ENCODE measurements at regions not wholly inside any gene's neighbourhood (a gene's known extent, or its start where the extent isn't known, plus 50 kb on each side); places are given as distances from the start of the nearest gene placed in this dataset.
A peak's percentile ranks its signal among the peaks of the same experiment; 100 is the strongest.

DNA sequence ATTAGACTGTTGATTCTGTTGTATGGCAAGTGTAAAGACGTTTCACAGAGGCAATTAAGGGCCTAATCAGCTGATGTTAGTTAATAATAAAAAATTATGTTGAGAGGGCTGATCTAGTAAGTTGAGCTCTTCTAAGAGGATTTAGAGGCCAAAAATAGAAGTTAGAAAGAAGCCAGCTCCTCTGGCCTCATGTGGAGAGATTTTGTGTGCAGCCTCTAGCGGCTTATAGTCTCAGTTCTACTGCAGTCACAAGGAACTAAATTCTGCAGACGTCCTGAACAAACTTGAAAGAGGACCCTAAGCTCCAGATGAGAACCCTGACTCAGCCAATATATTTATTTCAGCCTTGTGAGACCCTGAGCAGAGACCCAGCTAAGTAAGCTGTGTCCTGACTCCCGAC is 498.6 kb downstream of the BTBD3 start:
- Histone ChIP-seq H4K91ac (ENCODE audit: insufficient read length, low read depth, low read length) (no peak overlapping the region), H3K14ac (ENCODE audit: insufficient read depth, low read length) (no peak overlapping the region), H3T11ph (ENCODE audit: low read length) (no peak overlapping the region), H3K18ac (ENCODE audit: insufficient read length, low read depth, low read length) (no peak overlapping the region), H2AK5ac (ENCODE audit: insufficient read length, low read length) (no peak overlapping the region), H3K27ac (ENCODE audit: insufficient read length, low read depth, low read length) (no peak overlapping the region), H3K9me3 (ENCODE audit: control insufficient read depth, low read depth, low read length) (no peaks in the 10 kb centered on the region), H2AFZ (ENCODE audit: low read length) (no peak overlapping the region), H3K9ac (ENCODE audit: extremely low read depth, insufficient read length, low read length) (no peak overlapping the region), H4K20me1 (ENCODE audit: control insufficient read depth, insufficient read depth, insufficient read length) (no peaks in the 10 kb centered on the region), H4K8ac (replicated peaks; ENCODE audit: insufficient read length, low read depth, low read length) (no peak overlapping the region), H2BK5ac (ENCODE audit: insufficient read length, low read length) (no peak overlapping the region), H3K4ac (ENCODE audit: low read depth, low read length) (no peak overlapping the region), H3K27me3 (ENCODE audit: insufficient read depth, low read length) (no peaks in the 10 kb centered on the region), H3K56ac (ENCODE audit: insufficient read length, low read depth, low read length) (no peak overlapping the region), H2BK15ac (ENCODE audit: low read depth, low read length) (no peak overlapping the region), H3K79me1 (ENCODE audit: insufficient read depth, low read depth, low read length, poor library complexity, severe bottlenecking) (no peaks in the 10 kb centered on the region), H3K4me1 (ENCODE audit: insufficient read depth, low read length) (no peaks in the 10 kb centered on the region), H3K23ac (ENCODE audit: insufficient read length, low read depth, low read length) (no peak overlapping the region), H3K4me2 (ENCODE audit: insufficient read depth, insufficient read length, low read length) (no peak overlapping the region), H4K5ac (ENCODE audit: insufficient read length, low read depth, low read length) (no peak overlapping the region), H2BK20ac (ENCODE audit: low read depth, low read length, poor library complexity, severe bottlenecking) (no peak overlapping the region), H3K23me2 (ENCODE audit: insufficient read length, low read depth, low read length, poor library complexity, severe bottlenecking) (no peaks in the 10 kb centered on the region), H2BK12ac (ENCODE audit: insufficient read length, low read depth, low read length) (no peak overlapping the region), H3K79me2 (ENCODE audit: insufficient read depth, low read length) (no peaks in the 10 kb centered on the region), H2BK120ac (ENCODE audit: low read depth, low read length, poor library complexity, severe bottlenecking) (peak overlapping the region; percentile 6)
- WGBS (ENCODE audit: extremely low coverage, insufficient read length, low lambda C conversion rate): no CpG with 5 or more reads among the region's 4 CpGs
- TF ChIP-seq, protein P1, sequence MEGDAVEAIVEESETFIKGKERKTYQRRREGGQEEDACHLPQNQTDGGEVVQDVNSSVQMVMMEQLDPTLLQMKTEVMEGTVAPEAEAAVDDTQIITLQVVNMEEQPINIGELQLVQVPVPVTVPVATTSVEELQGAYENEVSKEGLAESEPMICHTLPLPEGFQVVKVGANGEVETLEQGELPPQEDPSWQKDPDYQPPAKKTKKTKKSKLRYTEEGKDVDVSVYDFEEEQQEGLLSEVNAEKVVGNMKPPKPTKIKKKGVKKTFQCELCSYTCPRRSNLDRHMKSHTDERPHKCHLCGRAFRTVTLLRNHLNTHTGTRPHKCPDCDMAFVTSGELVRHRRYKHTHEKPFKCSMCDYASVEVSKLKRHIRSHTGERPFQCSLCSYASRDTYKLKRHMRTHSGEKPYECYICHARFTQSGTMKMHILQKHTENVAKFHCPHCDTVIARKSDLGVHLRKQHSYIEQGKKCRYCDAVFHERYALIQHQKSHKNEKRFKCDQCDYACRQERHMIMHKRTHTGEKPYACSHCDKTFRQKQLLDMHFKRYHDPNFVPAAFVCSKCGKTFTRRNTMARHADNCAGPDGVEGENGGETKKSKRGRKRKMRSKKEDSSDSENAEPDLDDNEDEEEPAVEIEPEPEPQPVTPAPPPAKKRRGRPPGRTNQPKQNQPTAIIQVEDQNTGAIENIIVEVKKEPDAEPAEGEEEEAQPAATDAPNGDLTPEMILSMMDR (conservative IDR thresholded peaks at IDR 0.05): no peak
- H3K4me3 Mint-ChIP-seq: no peak overlapping the region
- no peaks in the 10 kb centered on the region for H3K9me3 Mint-ChIP-seq
- H3K27ac Mint-ChIP-seq: peak overlapping the region in 1 of 3 experiments; percentile 20; a peak in 1 of 7 replicates
- no peaks in the 10 kb centered on the region for H3K36me3 Mint-ChIP-seq (ENCODE audit: insufficient read depth in 1 of 3, low read depth in 3 of 3)
- H3K27me3 Mint-ChIP-seq (ENCODE audit: low read depth): no peaks in the 10 kb centered on the region
- H3K4me1 Mint-ChIP-seq: peaks cover 5 to 11% of the 10 kb centered on the region in 2 experiments
- DNase-seq: no peak
